Transverse colon (tissue), 4 donors: ENCODE measurements at regions not wholly inside any gene's neighbourhood (a gene's known extent, or its start where the extent isn't known, plus 50 kb on each side); places are given as distances from the start of the nearest gene placed in this dataset.

Experiments
- DNase-seq: peaks from one replicate; pipeline ENCODE4 v3.0.0-alpha.2; 2019
- H3K27ac ChIP-seq, 4 donors: fragments of 200-600 bp; sonication (generic); 2 replicates each; pipeline ENCODE4 v1.5.1; 2016 to 2018; ENCODE audit warnings: inconsistent platforms in 4 of 4
- H3K27me3 ChIP-seq: fragments of 200-600 bp; sonication (generic); 2 replicates; pipeline ENCODE4 v1.5.1; 2017; ENCODE audit warnings: inconsistent platforms
- H3K36me3 ChIP-seq, 4 donors: fragments of 200-600 bp; sonication (generic); 2 replicates each; pipeline ENCODE4 v1.5.1; 2017 to 2019; ENCODE audit warnings: inconsistent platforms in 4 of 4
- H3K4me1 ChIP-seq, 4 donors: fragments of 200-600 bp; sonication (generic); 2 replicates each; pipeline ENCODE4 v1.5.1; 2017 to 2020; ENCODE audit warnings: inconsistent platforms in 4 of 4
- H3K4me3 ChIP-seq, 4 donors: fragments of 200-600 bp; sonication (generic); 1 replicate in 1 of 4; 2 replicates in 3 of 4; pipeline versions ENCODE4 v1.5.1 to v1.6.1; 2017 to 2019; ENCODE audit warnings: inconsistent platforms in 4 of 4
- H3K9me3 ChIP-seq, 2 donors: fragments of 200-600 bp; sonication (generic); 2 replicates each; pipeline ENCODE4 v1.5.1; 2017 to 2019; ENCODE audit warnings: inconsistent platforms in 2 of 2
- EP300 ChIP-seq: sonication (generic); formaldehyde crosslinking; IDR thresholded peaks from one replicate; pipeline ENCODE4 v1.6.1; 2017; ENCODE audit warnings: antibody characterized with exemption, low read depth
- POLR2A ChIP-seq: fragments of 450-650 bp; IDR thresholded peaks from one replicate; pipeline ENCODE4 v1.6.1; 2016; ENCODE audit warnings: antibody characterized with exemption, mild to moderate bottlenecking, moderate library complexity
- POLR2AphosphoS5 ChIP-seq, 3 donors: sonication (generic); formaldehyde crosslinking; IDR thresholded peaks; one replicate each; pipeline ENCODE4 v1.6.1; 2016; ENCODE audit warnings: antibody characterized with exemption in 3 of 3
- WGBS, 2 donors: methylation state at CpG; one replicate each; pipeline ENCODE4 v1.1.5; 2018; ENCODE audit warnings: low coverage in 1 of 2; 5-methylcytosine and 5-hydroxymethylcytosine counted together
- in situ Hi-C, 4 donors: fragments of 200-750 bp; cut with MboI; loops; one replicate each; pipeline versions ENCODE4 v1.15.0 to v1.15.1; 2017; ENCODE audit warnings: low sequenced_read_pairs in 3 of 4, low pct_ligation_motif_present in 1 of 4, low pct_unique_long_range_greater_than_20kb in 1 of 4
- intact Hi-C: fragments of 100-400 bp; cut with DNase I; formaldehyde crosslinking; loops from one replicate; pipeline ENCODE4 v1.15.1; 2023; ENCODE audit warnings: low total_unique reads
- TF ChIP-seq, protein P1 (sequence below), 5 experiments: fragments of 200-600 bp in 3 of 5; fragments of 450-650 bp in 2 of 5; sonication (generic) in 3 of 5; IDR thresholded peaks; 1 replicate in 2 of 5; 2 replicates in 3 of 5; pipeline ENCODE4 v1.5.1; 2016 to 2017; ENCODE audit warnings: antibody characterized with exemption in 5 of 5, inconsistent platforms in 3 of 5, mild to moderate bottlenecking in 2 of 5, moderate library complexity in 1 of 5

DNA sequence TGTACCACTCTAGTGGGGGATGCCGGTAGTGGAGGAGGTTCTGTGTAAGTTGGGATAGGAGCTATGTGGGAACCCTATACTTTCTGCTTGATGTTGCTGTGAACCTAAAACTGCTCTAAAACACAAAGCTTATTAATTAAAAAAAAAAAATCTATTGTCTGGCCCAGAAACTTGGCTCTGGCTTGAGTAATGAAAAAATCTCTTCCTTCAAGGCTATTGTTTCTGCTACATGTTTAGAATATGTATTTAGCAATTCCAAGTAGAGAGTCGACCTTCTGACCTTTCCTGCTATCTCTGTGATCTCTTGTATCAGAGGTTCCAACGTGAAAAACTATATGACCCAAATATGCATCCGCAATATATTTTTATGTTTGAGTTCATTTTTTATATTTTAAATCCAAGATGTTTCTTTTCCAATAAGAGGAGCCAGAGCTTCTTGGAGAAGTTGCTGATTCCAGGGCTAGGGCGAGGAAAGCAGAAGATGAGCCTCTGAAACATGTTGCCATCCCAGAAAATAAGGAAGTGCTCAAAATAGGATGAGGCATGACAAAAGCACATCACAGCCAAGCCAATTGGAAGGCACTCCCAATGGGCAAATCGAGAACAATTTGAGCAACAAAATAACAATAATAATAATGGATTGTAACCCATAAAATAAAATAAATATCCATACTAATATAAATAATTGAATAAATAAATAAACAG, 184.6 kb upstream of the TMEM260 start:
- 77 to 80% methylated on average over 5 to 6 of the region's 6 CpGs for WGBS, 2 donors
- Histone ChIP-seq H3K27me3 (no peaks in the 10 kb centered on the region), H3K4me1 (no peaks in the 10 kb centered on the region), H3K27ac (no peak overlapping the region), H3K4me3 (no peak overlapping the region), H3K36me3 (no peaks in the 10 kb centered on the region), H3K9me3 (no peaks in the 10 kb centered on the region)
- DNase-seq, result no peak
- intact Hi-C loops (no loop called here), in situ Hi-C loops (no loop called here)
- TF ChIP-seq POLR2AphosphoS5 (IDR thresholded peaks at IDR 0.05), result no peak
- TF ChIP-seq, protein P1, sequence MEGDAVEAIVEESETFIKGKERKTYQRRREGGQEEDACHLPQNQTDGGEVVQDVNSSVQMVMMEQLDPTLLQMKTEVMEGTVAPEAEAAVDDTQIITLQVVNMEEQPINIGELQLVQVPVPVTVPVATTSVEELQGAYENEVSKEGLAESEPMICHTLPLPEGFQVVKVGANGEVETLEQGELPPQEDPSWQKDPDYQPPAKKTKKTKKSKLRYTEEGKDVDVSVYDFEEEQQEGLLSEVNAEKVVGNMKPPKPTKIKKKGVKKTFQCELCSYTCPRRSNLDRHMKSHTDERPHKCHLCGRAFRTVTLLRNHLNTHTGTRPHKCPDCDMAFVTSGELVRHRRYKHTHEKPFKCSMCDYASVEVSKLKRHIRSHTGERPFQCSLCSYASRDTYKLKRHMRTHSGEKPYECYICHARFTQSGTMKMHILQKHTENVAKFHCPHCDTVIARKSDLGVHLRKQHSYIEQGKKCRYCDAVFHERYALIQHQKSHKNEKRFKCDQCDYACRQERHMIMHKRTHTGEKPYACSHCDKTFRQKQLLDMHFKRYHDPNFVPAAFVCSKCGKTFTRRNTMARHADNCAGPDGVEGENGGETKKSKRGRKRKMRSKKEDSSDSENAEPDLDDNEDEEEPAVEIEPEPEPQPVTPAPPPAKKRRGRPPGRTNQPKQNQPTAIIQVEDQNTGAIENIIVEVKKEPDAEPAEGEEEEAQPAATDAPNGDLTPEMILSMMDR (IDR thresholded peaks at IDR 0.05), result no peak

- H3K4me1 ChIP-seq, result no peaks in the 10 kb centered on the region
- intact Hi-C loops, result no loop called here
- H3K4me3 ChIP-seq, result no peak overlapping the region
- H3K36me3 ChIP-seq, result no peaks in the 10 kb centered on the region
- H3K27me3 ChIP-seq, result no peaks in the 10 kb centered on the region
- TF ChIP-seq POLR2A (no peak), POLR2AphosphoS5 (IDR thresholded peaks at IDR 0.05) (no peak), EP300 (no peak)
- TF ChIP-seq, protein P1 (IDR thresholded peaks at IDR 0.05), result no peak
- no peaks in the 10 kb centered on the region for H3K9me3 ChIP-seq
- in situ Hi-C loops, result no loop called here
- no peak overlapping the region for H3K27ac ChIP-seq
- no peak for DNase-seq
- WGBS, 2 donors, result 77 to 89% methylated on average over 3 of the region's 3 CpGs
These were observed 179.3 kb upstream of the TMEM260 start for GRCh38 chr14:56400109-56400825.

DNA sequence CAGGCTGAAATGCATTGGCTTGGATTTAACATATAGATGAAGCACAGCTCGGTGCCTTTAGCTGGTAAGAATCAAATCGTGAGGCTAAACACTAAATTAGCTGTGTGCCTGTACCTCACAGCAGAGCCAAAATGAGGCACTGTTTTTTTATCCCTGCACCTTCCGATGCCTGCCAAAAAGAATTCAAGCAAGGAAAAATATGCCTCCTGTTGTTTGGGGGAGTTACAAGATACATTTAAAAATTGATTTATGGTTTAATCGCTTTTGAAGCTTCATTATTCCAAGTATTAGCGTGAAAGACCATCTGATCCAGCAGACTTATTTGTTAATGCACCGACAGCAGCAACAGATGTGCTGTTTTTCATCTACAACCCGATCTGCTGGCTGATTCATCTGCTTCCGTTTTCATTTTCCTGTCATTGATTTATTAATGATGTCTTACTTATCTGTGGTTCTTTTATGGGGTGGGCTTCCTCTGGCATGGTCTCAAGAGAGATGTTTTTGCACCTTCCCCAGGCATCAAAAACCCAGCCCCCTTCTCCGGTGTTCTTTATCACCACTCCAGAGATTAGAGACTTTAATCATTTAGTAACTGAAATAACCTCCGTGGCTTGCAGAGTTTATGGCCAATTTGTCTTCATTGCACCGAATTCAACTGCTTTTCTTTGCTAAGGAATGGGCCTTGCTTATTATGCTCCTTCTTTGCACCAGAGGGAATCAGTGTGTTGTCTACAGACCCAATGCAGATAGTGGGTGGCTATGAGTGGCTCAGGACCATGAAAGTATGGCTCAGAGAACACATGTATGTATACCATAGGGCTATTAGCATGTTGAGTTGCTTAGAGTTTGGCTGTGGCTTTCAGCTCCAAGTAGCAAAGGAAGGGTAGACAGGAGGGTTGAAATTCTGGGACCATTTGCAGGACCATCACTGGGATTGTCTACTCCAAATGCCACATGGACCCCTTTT, 166.8 kb upstream of the TMEM260 start:
- H3K4me1 ChIP-seq, result no peaks in the 10 kb centered on the region
- no peaks in the 10 kb centered on the region for H3K27me3 ChIP-seq
- no peaks in the 10 kb centered on the region for H3K9me3 ChIP-seq
- no peak for TF ChIP-seq EP300
- no peak for TF ChIP-seq POLR2A
- no peak for TF ChIP-seq POLR2AphosphoS5 (IDR thresholded peaks at IDR 0.05)
- TF ChIP-seq, protein P1 (IDR thresholded peaks at IDR 0.05), result no peak
- H3K27ac ChIP-seq, result no peak overlapping the region
- no peaks in the 10 kb centered on the region for H3K36me3 ChIP-seq
- no peak overlapping the region for H3K4me3 ChIP-seq
- intact Hi-C loops, result no loop called here
- in situ Hi-C loops, result no loop called here
- no peak for DNase-seq
- 46 to 49% methylated on average over 10 to 11 of the region's 11 CpGs for WGBS, 2 donors

DNA sequence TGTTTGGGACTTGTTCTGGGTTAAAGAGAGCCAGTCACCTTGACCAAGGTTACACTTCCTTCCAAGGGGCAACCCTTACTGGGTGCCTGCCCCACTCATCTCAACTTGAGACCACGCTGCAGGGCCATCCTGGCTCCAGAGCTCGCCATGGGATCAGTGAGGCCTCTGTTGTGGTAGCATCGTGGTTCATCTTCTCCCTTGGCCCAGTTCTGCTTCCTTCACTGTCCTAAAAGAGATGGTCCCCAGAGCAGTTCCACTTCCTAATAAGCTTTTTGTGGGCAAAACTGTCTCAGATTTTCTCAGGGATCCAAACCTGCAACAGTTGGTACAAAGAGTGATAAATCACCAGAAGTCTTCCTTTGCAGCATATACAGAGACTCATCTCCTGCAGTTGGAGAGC, 165.9 kb upstream of the TMEM260 start:
- no peak for TF ChIP-seq POLR2AphosphoS5 (IDR thresholded peaks at IDR 0.05)
- Histone ChIP-seq H3K4me1 (no peaks in the 10 kb centered on the region), H3K4me3 (no peak overlapping the region), H3K27ac (no peak overlapping the region), H3K27me3 (no peaks in the 10 kb centered on the region), H3K36me3 (no peaks in the 10 kb centered on the region), H3K9me3 (no peaks in the 10 kb centered on the region)
- no peak for DNase-seq
- in situ Hi-C loops, result no loop called here
- 63% methylated on average over 3 of the region's 3 CpGs; no CpG with 5 or more reads in 1 of the 2 donors for WGBS, 2 donors
- intact Hi-C loops, result no loop called here
